Aorta (tissue), 5 donors: ENCODE measurements at regions not wholly inside any gene's neighbourhood (a gene's known extent, or its start where the extent isn't known, plus 50 kb on each side); places are given as distances from the start of the nearest gene placed in this dataset.

ENCODE experiments used
- ATAC-seq: fragments of 200-7000 bp; cut with Tn5 transposase; one replicate; pipeline ENCODE4 v1.9.1; 2022; ENCODE audit warnings: moderate library complexity; ENCODE audit not compliant: low FRiP score
- DNase-seq, 2 donors: peaks; one replicate each; pipeline ENCODE4 v3.0.0-alpha.2; 2020
- H3K27ac ChIP-seq, 2 donors: one replicate each; pipeline ENCODE4 v1.5.1; 2013; ENCODE audit warnings: low read length in 2 of 2, mild to moderate bottlenecking in 2 of 2, moderate library complexity in 2 of 2, control low read depth in 1 of 2, inconsistent platforms in 1 of 2, low read depth in 1 of 2
- H3K27me3 ChIP-seq, 2 donors: one replicate each; pipeline ENCODE4 v1.6.1; 2013; ENCODE audit warnings: control low read depth in 1 of 2, low read length in 1 of 2, mild to moderate bottlenecking in 1 of 2, moderate library complexity in 1 of 2; ENCODE audit not compliant: insufficient read depth in 2 of 2, control insufficient read depth in 1 of 2
- H3K36me3 ChIP-seq, 2 donors: one replicate each; pipeline ENCODE4 v1.6.1; 2013; ENCODE audit warnings: control low read depth in 1 of 2, low read length in 1 of 2, mild to moderate bottlenecking in 1 of 2; ENCODE audit not compliant: insufficient read depth in 2 of 2, control insufficient read depth in 1 of 2
- H3K4me1 ChIP-seq, 2 donors: one replicate each; pipeline ENCODE4 v1.6.1; 2013; ENCODE audit warnings: low read length in 2 of 2, control low read depth in 1 of 2, mild to moderate bottlenecking in 1 of 2, moderate library complexity in 1 of 2; ENCODE audit not compliant: insufficient read depth in 2 of 2, control insufficient read depth in 1 of 2
- H3K4me3 ChIP-seq, 2 donors: one replicate each; pipeline ENCODE4 v1.5.1; 2013; ENCODE audit warnings: low read length in 2 of 2, control low read depth in 1 of 2, mild to moderate bottlenecking in 1 of 2
- H3K9me3 ChIP-seq: one replicate; pipeline ENCODE4 v1.6.1; 2013; ENCODE audit warnings: mild to moderate bottlenecking, low read length; ENCODE audit not compliant: control insufficient read depth
- WGBS, 2 donors: extraction: QIAGEN DNeasy Blood & Tissue Kit; methylation state at CpG; one replicate each; pipeline ENCODE4 v1.1.7; 2013; 5-methylcytosine and 5-hydroxymethylcytosine counted together
- intact Hi-C, 2 donors: fragments of 100-400 bp; cut with DNase I; formaldehyde crosslinking; loops; one replicate each; pipeline versions ENCODE4 v1.14.2 to v1.15.0; 2022
- donor health status: healthy with polysubstance abuse.
- donor health status: Bipolar disorder and iron deficiency.
- donor health status: DM: no; HTN: no; CAD: no.
- donor health status: DM: no; HTN: no; CAD: no.
- donor health status: DM: yes; HTN: yes; CAD: no.

DNA sequence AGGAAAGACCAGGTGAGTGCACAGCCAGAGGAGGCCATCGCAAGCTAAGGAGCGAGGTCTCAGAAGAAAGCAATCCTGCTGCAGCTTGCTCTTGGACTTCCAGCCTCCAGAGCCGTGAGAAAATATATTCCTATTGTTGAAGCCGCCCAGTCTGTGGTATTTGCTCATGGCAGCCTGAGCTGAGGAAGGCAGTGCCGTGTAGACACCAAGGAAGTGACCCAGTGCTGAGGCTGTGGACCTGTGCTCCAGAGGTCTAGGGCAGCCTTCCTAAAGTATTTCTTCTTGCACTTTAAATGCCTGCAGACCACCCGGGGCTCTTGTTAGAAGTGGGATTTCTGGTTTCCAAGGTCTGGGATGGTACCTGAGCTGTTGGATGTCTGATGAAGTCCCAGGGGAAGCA, 158.5 kb upstream of the KL start:
- no peak for ATAC-seq
- Histone ChIP-seq H3K36me3 (no peaks in the 10 kb centered on the region), H3K27ac (no peak overlapping the region), H3K9me3 (peaks cover 7% of the 10 kb centered on the region), H3K4me1 (no peaks in the 10 kb centered on the region), H3K4me3 (no peak overlapping the region), H3K27me3 (no peaks in the 10 kb centered on the region)
- no peak for DNase-seq
- intact Hi-C loops: no loop called here
- 95 to 99% methylated on average over 6 of the region's 6 CpGs for WGBS, 2 donors

DNA sequence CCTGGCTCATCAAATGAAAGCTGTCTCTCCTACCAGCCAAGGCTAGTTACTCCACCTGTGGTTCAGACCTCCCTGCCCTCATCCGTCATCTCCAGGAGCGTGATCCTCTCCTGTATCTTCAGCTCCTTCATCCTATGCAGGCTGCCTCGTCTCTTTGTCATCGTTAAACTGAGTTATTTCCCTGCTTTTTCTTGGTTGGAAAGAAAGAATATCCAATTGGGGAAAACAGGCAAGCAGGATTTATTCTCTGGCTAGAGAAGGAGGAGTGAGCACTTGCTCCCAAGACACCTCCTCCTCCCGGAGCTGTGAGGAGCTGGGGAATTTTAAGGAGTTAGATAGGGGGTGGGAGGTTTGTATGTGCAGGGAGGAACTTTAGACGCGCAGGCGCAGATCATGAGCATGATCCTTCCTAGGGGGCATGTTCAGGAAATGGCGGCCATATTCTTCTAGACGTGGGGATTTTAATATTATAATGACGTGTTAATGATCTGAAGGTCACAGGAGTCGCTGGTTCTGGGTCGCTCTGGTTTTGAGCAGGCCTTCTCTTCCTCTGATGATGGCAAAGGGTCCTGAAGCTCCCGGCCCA, 156.4 kb upstream of the KL start:
- Histone ChIP-seq H3K27ac (no peak overlapping the region), H3K27me3 (no peaks in the 10 kb centered on the region), H3K36me3 (no peaks in the 10 kb centered on the region), H3K4me1 (no peaks in the 10 kb centered on the region), H3K4me3 (no peak overlapping the region), H3K9me3 (peaks cover 7% of the 10 kb centered on the region)
- intact Hi-C loops: no loop called here
- no peak for ATAC-seq
- no peak for DNase-seq
- WGBS, 2 donors: 96% methylated on average over 14 of the region's 14 CpGs

DNA sequence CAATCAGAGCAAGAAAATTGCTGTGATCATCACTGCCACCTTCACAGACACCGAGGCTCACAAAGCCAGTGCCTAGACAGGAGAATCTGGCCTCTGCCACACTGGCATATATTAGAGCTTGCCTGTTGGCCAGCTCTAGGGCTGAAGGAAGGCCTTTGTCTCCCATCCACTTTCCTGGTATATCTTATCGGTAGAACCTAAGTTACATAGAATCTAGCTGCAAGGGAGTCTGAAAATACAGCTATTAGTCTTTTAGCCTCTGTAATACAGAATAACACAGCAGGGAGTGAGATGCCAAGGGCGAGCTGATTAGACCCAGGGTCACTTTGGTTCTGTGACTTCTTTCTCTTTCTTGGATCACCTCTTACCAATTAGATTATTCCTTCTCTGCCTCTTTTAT, 154.9 kb upstream of the KL start:
- Histone ChIP-seq H3K36me3 (no peaks in the 10 kb centered on the region), H3K4me3 (no peak overlapping the region), H3K9me3 (peaks cover 7% of the 10 kb centered on the region), H3K27ac (no peak overlapping the region), H3K4me1 (no peaks in the 10 kb centered on the region), H3K27me3 (no peaks in the 10 kb centered on the region)
- WGBS, 2 donors: 89 to 96% methylated on average over 3 of the region's 3 CpGs
- DNase-seq (no peak), ATAC-seq (no peak)
- intact Hi-C loops: no loop called here

DNA sequence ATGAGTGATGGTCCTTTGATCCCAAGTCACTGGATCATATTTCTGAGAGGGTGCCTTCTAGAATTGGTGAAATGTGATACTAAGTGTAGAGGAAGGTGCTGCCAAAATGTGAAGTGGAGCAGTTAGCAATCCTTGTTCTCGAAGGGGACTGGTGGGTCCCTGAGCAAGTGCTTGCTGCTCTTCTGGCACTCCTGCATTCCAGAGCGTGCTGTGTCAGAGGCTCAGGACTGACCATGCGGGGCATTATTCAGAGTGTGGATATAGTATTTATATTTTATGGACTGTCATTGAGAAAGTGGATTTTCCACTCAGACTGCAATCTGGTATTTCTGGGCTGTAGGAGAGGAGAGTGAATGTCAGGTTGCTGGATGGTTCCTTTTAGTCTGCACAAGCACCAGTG, 152.6 kb upstream of the KL start:
- peaks cover 7% of the 10 kb centered on the region for H3K9me3 ChIP-seq
- ATAC-seq (no peak), DNase-seq (no peak)
- no peaks in the 10 kb centered on the region for H3K4me1 ChIP-seq
- H3K36me3 ChIP-seq: no peaks in the 10 kb centered on the region
- intact Hi-C loops: no loop called here
- H3K4me3 ChIP-seq: no peak overlapping the region
- no peaks in the 10 kb centered on the region for H3K27me3 ChIP-seq
- WGBS, 2 donors: 78 to 85% methylated on average over 3 of the region's 3 CpGs
- no peak overlapping the region for H3K27ac ChIP-seq

DNA sequence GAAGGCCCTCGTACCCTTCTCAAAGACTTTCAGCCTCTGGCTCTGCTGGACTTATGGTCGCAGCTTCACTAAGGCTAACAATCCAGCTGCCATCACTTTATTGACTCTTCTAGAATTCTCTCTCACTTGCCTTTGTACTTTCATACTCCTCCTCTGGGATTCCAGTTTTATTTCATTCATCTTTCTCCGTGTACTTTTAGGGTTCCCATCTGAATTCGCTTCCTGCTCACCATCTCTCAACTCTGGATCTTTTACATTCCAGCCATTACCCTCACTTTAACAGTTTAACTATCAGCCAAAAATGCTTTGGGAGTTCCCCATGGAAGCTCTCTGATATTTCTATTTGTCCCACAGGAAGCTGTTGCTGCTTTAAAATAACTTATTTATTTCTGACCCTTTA, 149.3 kb upstream of the KL start:
- Histone ChIP-seq H3K4me3 (no peak overlapping the region), H3K27me3 (peaks cover 0 to 2% of the 10 kb centered on the region in 2 donors), H3K36me3 (no peaks in the 10 kb centered on the region), H3K4me1 (no peaks in the 10 kb centered on the region), H3K27ac (no peak overlapping the region), H3K9me3 (peaks cover 2% of the 10 kb centered on the region)
- intact Hi-C loops: no loop called here
- ATAC-seq (no peak), DNase-seq (no peak)
- 85 to 86% methylated on average over 4 of the region's 4 CpGs for WGBS, 2 donors

DNA sequence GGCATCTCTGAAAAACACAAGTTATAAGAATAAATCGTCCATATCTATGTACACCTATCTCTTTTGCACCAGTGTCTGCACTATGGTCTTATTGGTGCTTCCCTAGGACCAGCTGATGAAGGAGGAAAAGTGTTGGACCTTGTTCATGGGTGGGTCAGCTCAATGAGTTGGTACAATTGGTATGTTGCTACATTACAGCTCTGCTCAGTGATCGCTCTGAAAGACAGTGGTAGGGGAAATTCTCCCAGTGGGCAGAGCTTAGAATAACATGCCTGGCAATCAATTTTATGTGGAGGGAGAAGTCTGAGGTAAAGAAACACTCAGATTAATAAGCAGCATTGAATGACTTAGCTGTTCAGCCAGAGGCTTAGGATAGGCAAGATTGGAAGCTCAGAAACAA, 138.7 kb upstream of the KL start:
- Histone ChIP-seq H3K4me3 (no peak overlapping the region), H3K4me1 (peaks cover 0 to 3% of the 10 kb centered on the region in 2 donors), H3K9me3 (no peaks in the 10 kb centered on the region), H3K27me3 (no peaks in the 10 kb centered on the region), H3K27ac (no peak overlapping the region), H3K36me3 (no peaks in the 10 kb centered on the region)
- no peak for ATAC-seq
- WGBS, 2 donors: 93 to 96% methylated on average over 2 of the region's 2 CpGs
- DNase-seq: no peak
- intact Hi-C loops: no loop called here

DNA sequence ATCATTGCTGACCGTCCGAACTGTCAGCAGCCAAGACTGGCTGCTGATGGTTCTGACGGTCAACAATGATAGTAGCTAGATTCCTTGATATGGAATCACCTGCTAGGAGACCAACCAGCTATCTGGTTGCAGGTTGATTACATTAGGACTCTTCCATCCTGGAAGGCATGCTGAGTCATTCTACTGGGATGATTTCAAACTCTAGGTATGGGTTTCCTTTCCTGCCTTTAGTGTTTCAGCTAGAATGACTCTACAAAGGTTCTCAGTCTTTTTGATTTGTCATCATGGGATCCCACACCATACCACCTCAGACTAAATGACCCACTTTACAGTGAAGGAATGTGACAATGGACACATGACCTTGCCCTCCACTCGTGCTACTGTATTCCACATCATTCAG, 138.1 kb upstream of the KL start:
- H3K9me3 ChIP-seq: no peaks in the 10 kb centered on the region
- no peak overlapping the region for H3K4me3 ChIP-seq
- peaks cover 0 to 5% of the 10 kb centered on the region in 2 donors for H3K4me1 ChIP-seq
- no peak overlapping the region for H3K27ac ChIP-seq
- DNase-seq (no peak), ATAC-seq (no peak)
- H3K27me3 ChIP-seq: no peaks in the 10 kb centered on the region
- no peaks in the 10 kb centered on the region for H3K36me3 ChIP-seq
- intact Hi-C loops: no loop called here
- WGBS, 2 donors: 95 to 99% methylated on average over 4 of the region's 4 CpGs

DNA sequence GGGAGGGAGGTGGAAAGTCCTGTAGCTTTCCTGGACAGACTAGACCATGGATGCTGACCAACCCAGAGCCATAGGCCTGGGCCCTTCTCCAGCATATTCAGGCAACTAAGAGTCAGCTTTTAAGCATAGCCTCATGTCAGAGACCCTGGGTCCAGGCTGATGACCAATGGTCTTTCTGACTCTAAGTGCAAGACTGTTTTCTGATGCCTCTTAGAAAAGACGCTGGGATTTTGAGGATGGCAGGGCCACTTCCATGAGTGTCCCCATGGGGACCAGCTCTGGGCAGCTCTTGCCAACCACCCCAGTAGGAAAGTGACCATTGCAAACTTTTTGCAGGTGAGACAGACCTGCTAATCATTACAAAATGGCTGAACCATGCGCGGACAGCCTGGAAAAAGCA, 135.6 kb upstream of the KL start:
- WGBS, 2 donors: 66 to 71% methylated on average over 3 of the region's 3 CpGs
- no peaks in the 10 kb centered on the region for H3K9me3 ChIP-seq
- H3K4me1 ChIP-seq: peaks cover 0 to 8% of the 10 kb centered on the region in 2 donors
- H3K4me3 ChIP-seq: no peak overlapping the region
- H3K27ac ChIP-seq: no peak overlapping the region
- H3K27me3 ChIP-seq: no peaks in the 10 kb centered on the region
- intact Hi-C loops: no loop called here
- no peaks in the 10 kb centered on the region for H3K36me3 ChIP-seq
- DNase-seq: no peak
- peak; percentile 10 for ATAC-seq

DNA sequence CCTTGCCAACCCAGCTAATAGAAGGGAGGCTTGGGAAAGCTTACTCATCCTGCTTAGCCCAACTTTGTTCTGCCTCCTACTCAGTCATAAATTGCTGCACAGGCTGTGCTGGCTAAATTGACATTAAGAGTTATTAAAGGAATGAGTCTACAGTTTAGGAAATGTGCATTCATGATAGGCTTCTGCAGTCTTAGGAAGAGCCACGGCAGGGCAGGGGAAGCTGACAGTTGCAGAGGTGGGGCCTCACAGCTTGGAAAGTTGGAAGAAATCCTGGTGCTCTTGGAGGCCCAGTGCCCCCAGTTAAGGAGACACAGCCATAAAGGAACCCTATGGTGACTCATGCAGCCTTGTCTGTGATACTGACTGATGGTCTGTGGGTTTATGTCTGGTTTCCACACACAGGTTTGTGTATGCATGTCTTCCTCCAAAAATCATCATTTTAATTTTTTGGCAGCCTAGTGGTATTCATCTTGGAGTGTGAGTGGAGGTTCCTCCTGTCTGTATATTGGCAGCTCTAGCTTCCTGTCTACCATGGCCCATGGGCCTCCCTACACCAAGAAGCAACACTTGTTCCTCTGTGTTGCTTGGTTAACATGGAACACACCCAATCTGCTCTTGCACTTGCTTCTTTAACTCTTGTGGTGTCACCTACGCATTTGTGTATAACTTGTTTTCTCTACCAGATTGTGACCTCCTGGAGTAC, 135.0 kb upstream of the KL start:
- intact Hi-C loops: no loop called here
- DNase-seq (no peak), ATAC-seq (peak; percentile 69)
- Histone ChIP-seq H3K4me3 (no peak overlapping the region), H3K27me3 (no peaks in the 10 kb centered on the region), H3K4me1 (peaks cover 0 to 8% of the 10 kb centered on the region in 2 donors), H3K27ac (no peak overlapping the region), H3K36me3 (no peaks in the 10 kb centered on the region), H3K9me3 (no peaks in the 10 kb centered on the region)
- 42 to 52% methylated on average over 2 of the region's 2 CpGs for WGBS, 2 donors
